HEK293 (cell line): ENCODE measurements at regions not wholly inside any gene's neighbourhood (a gene's known extent, or its start where the extent isn't known, plus 50 kb on each side); places are given as distances from the start of the nearest gene placed in this dataset.

Source experiments
- CTCF ChIP-seq: fragments of 450-650 bp; formaldehyde crosslinking; IDR thresholded peaks from 2 replicates; pipeline ENCODE4 v1.5.1; 2016; ENCODE audit warnings: missing biosample characterization, missing genetic modification characterization
- HOXA7 ChIP-seq: sonication (generic); formaldehyde crosslinking; IDR thresholded peaks from 2 replicates; pipeline ENCODE4 v1.8.1; 2022; ENCODE audit warnings: missing genetic modification reagents, borderline replicate concordance
- PRDM1 ChIP-seq: fragments of 450-650 bp; formaldehyde crosslinking; IDR thresholded peaks from 2 replicates; pipeline ENCODE4; 2016; ENCODE audit warnings: missing biosample characterization, missing genetic modification characterization
- REST ChIP-seq: fragments of 450-650 bp; formaldehyde crosslinking; IDR thresholded peaks from 2 replicates; pipeline ENCODE4 v1.5.1; 2016; ENCODE audit warnings: missing biosample characterization, missing genetic modification characterization
- ZBTB26 ChIP-seq: fragments of 450-650 bp; formaldehyde crosslinking; optimal IDR thresholded peaks from 2 replicates; pipeline ENCODE3; 2016; ENCODE audit warnings: missing biosample characterization, mild to moderate bottlenecking, missing genetic modification characterization
- ZNF121 ChIP-seq: fragments of 450-650 bp; formaldehyde crosslinking; IDR thresholded peaks from 2 replicates; pipeline ENCODE4 v1.5.1; 2016; ENCODE audit warnings: missing biosample characterization, missing genetic modification characterization
- ZNF350 ChIP-seq: fragments of 450-650 bp; formaldehyde crosslinking; IDR thresholded peaks from 2 replicates; pipeline ENCODE4 v1.5.0; 2017; ENCODE audit warnings: missing biosample characterization, mild to moderate bottlenecking, missing genetic modification characterization
- ZNF394 ChIP-seq: fragments of 450-650 bp; formaldehyde crosslinking; IDR thresholded peaks from 2 replicates; pipeline ENCODE4 v1.5.1; 2016; ENCODE audit warnings: missing biosample characterization, missing genetic modification characterization, mild to moderate bottlenecking, moderate library complexity, borderline replicate concordance
- ZNF585B ChIP-seq: fragments of 450-650 bp; formaldehyde crosslinking; IDR thresholded peaks from 2 replicates; pipeline ENCODE4 v1.5.1; 2016; ENCODE audit warnings: missing biosample characterization, missing genetic modification characterization
- ZNF624 ChIP-seq: fragments of 450-650 bp; formaldehyde crosslinking; IDR thresholded peaks from 2 replicates; pipeline ENCODE4 v1.5.1; 2017; ENCODE audit warnings: missing biosample characterization, missing genetic modification characterization
- ZNF747 ChIP-seq: fragments of 450-650 bp; formaldehyde crosslinking; IDR thresholded peaks from 2 replicates; pipeline ENCODE4 v1.5.1; 2016; ENCODE audit warnings: missing biosample characterization, missing genetic modification characterization
- ZSCAN18 ChIP-seq: fragments of 450-650 bp; formaldehyde crosslinking; IDR thresholded peaks from 2 replicates; pipeline ENCODE4 v1.5.1; 2016; ENCODE audit warnings: missing biosample characterization, missing genetic modification characterization

GRCh38 chr12:124641591-124641990 is 74.2 kb upstream of the NCOR2 start:
- TF ChIP-seq CTCF (no peak), ZBTB26 (tag by site-specific recombination) (no peak), ZNF624 (tag by site-specific recombination) (no peak), ZNF585B (tag by site-specific recombination) (no peak), ZNF350 (no peak), PRDM1 (tag by site-specific recombination) (no peak), ZNF121 (no peak), ZSCAN18 (no peak), HOXA7 (CRISPR knock-in tag) (no peak), ZNF394 (no peak), REST (tag by site-specific recombination) (no peak), ZNF747 (tag by site-specific recombination) (no peak)
